Fibroblast of lung (primary cell): ENCODE measurements at regions not wholly inside any gene's neighbourhood (a gene's known extent, or its start where the extent isn't known, plus 50 kb on each side); places are given as distances from the start of the nearest gene placed in this dataset.

Experiments used
- DNase-seq, 2 donors: peaks; one replicate each; pipeline versions ENCODE4 v3.0.0 to v3.0.0-alpha.2; 2010; ENCODE audit warnings: low read depth in 2 of 2
- H2AFZ ChIP-seq: 2 replicates; pipeline ENCODE4 v1.5.1; 2012; ENCODE audit warnings: low read length, control low read depth, inconsistent platforms
- H3K27ac ChIP-seq: 2 replicates; pipeline ENCODE4 v1.5.1; 2011; ENCODE audit warnings: low read length, control low read depth; ENCODE audit not compliant: insufficient read depth
- H3K27me3 ChIP-seq: 2 replicates; pipeline ENCODE4 v1.5.1; 2011; ENCODE audit warnings: mild to moderate bottlenecking, low read length; ENCODE audit not compliant: control insufficient read depth, insufficient read depth
- H3K36me3 ChIP-seq: 2 replicates; pipeline ENCODE4 v1.5.1; 2011; ENCODE audit warnings: low read length; ENCODE audit not compliant: control insufficient read depth, insufficient read depth
- H3K4me1 ChIP-seq: 2 replicates; pipeline ENCODE4 v1.5.1; 2011; ENCODE audit warnings: low read length; ENCODE audit not compliant: control insufficient read depth, insufficient read depth; ENCODE audit errors: extremely low read depth
- H3K4me2 ChIP-seq: 2 replicates; pipeline ENCODE4 v1.5.1; 2011; ENCODE audit warnings: low read length, control low read depth; ENCODE audit not compliant: insufficient read depth; ENCODE audit errors: extremely low read depth
- H3K4me3 ChIP-seq, 4 experiments: fragments of 200-600 bp in 1 of 4; sonication (generic) in 1 of 4; replicated peaks in 1 of 4; 2 replicates each; pipeline ENCODE4 v1.5.1; 2011 to 2016; ENCODE audit warnings: low read length in 4 of 4, low read depth in 3 of 4, mild to moderate bottlenecking in 3 of 4, control low read depth in 2 of 4, inconsistent platforms in 1 of 4, mixed read lengths in 1 of 4; ENCODE audit not compliant: insufficient read depth in 1 of 4; ENCODE audit errors: control extremely low read depth in 1 of 4
- H3K79me2 ChIP-seq: 2 replicates; pipeline ENCODE4 v1.5.1; 2012; ENCODE audit warnings: mild to moderate bottlenecking, low read length, inconsistent platforms; ENCODE audit not compliant: control insufficient read depth, insufficient read depth
- H3K9ac ChIP-seq: 2 replicates; pipeline ENCODE4 v1.5.1; 2011; ENCODE audit warnings: mild to moderate bottlenecking, low read length, control low read depth; ENCODE audit not compliant: insufficient read depth
- H3K9me3 ChIP-seq: 2 replicates; pipeline ENCODE4 v1.5.1; 2012; ENCODE audit warnings: low read depth, low read length; ENCODE audit not compliant: control insufficient read depth, insufficient read depth
- H4K20me1 ChIP-seq: 2 replicates; pipeline ENCODE4 v1.5.1; 2011; ENCODE audit warnings: low read length; ENCODE audit not compliant: control insufficient read depth, insufficient read depth; ENCODE audit errors: extremely low read depth
- EZH2 ChIP-seq: IDR thresholded peaks from 2 replicates; pipeline ENCODE4 v1.5.1; 2012; ENCODE audit warnings: low read length, control low read depth, mild to moderate bottlenecking; ENCODE audit errors: missing control alignments
- TF ChIP-seq, protein P1 (sequence below), 2 donors: IDR thresholded peaks in 1 of 2; conservative IDR thresholded peaks in 1 of 2; 1 replicate in 1 of 2; 2 replicates in 1 of 2; pipeline ENCODE4 v1.5.1; 2011 to 2012; ENCODE audit warnings: low read length in 2 of 2, control low read depth in 1 of 2, inconsistent platforms in 1 of 2, low read depth in 1 of 2, mild to moderate bottlenecking in 1 of 2

- no peak overlapping the region for H3K4me2 ChIP-seq
- H3K27me3 ChIP-seq, result no peaks in the 10 kb centered on the region
- no peak overlapping the region for H3K27ac ChIP-seq
- H3K9ac ChIP-seq, result no peak overlapping the region
- no peaks in the 10 kb centered on the region for H3K9me3 ChIP-seq
- no peaks in the 10 kb centered on the region for H3K4me1 ChIP-seq
- H2AFZ ChIP-seq, result no peak overlapping the region
- no peak overlapping the region for H3K4me3 ChIP-seq
- H4K20me1 ChIP-seq, result no peaks in the 10 kb centered on the region
- TF ChIP-seq, protein P1, sequence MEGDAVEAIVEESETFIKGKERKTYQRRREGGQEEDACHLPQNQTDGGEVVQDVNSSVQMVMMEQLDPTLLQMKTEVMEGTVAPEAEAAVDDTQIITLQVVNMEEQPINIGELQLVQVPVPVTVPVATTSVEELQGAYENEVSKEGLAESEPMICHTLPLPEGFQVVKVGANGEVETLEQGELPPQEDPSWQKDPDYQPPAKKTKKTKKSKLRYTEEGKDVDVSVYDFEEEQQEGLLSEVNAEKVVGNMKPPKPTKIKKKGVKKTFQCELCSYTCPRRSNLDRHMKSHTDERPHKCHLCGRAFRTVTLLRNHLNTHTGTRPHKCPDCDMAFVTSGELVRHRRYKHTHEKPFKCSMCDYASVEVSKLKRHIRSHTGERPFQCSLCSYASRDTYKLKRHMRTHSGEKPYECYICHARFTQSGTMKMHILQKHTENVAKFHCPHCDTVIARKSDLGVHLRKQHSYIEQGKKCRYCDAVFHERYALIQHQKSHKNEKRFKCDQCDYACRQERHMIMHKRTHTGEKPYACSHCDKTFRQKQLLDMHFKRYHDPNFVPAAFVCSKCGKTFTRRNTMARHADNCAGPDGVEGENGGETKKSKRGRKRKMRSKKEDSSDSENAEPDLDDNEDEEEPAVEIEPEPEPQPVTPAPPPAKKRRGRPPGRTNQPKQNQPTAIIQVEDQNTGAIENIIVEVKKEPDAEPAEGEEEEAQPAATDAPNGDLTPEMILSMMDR (conservative IDR thresholded peaks at IDR 0.05 in 1 of 2, IDR thresholded peaks at IDR 0.05 in 1 of 2; ENCODE audit: low read depth in 1 of 2, low read length in 2 of 2), result no peak
- no peak for TF ChIP-seq EZH2
- no peaks in the 10 kb centered on the region for H3K36me3 ChIP-seq
- DNase-seq, result no peak
- no peaks in the 10 kb centered on the region for H3K79me2 ChIP-seq
Observed at GRCh38 chr1:222413436-222413835, 134.5 kb downstream of the HHIPL2 start.

GRCh38 chr1:222404710-222405109, 143.2 kb downstream of the HHIPL2 start:
- TF ChIP-seq EZH2, result no peak
- TF ChIP-seq, protein P1 (conservative IDR thresholded peaks at IDR 0.05 in 1 of 2, IDR thresholded peaks at IDR 0.05 in 1 of 2; ENCODE audit: low read depth in 1 of 2, low read length in 2 of 2), result no peak
- H3K9ac ChIP-seq, result no peak overlapping the region
- no peak overlapping the region for H3K27ac ChIP-seq
- no peaks in the 10 kb centered on the region for H3K36me3 ChIP-seq
- no peak overlapping the region for H3K4me3 ChIP-seq
- H4K20me1 ChIP-seq, result no peaks in the 10 kb centered on the region
- no peak for DNase-seq
- H2AFZ ChIP-seq, result no peak overlapping the region
- no peaks in the 10 kb centered on the region for H3K79me2 ChIP-seq
- H3K27me3 ChIP-seq, result peaks cover 4% of the 10 kb centered on the region
- no peaks in the 10 kb centered on the region for H3K9me3 ChIP-seq
- H3K4me2 ChIP-seq, result no peak overlapping the region
- H3K4me1 ChIP-seq, result no peaks in the 10 kb centered on the region

GRCh38 chr1:222399197-222399596, 148.7 kb downstream of the HHIPL2 start:
- no peaks in the 10 kb centered on the region for H3K9me3 ChIP-seq
- H4K20me1 ChIP-seq, result no peaks in the 10 kb centered on the region
- no peaks in the 10 kb centered on the region for H3K36me3 ChIP-seq
- no peak for DNase-seq
- no peaks in the 10 kb centered on the region for H3K4me1 ChIP-seq
- no peak overlapping the region for H2AFZ ChIP-seq
- no peaks in the 10 kb centered on the region for H3K79me2 ChIP-seq
- H3K9ac ChIP-seq, result no peak overlapping the region
- no peak overlapping the region for H3K4me3 ChIP-seq
- no peak overlapping the region for H3K27ac ChIP-seq
- peaks cover 4% of the 10 kb centered on the region for H3K27me3 ChIP-seq
- H3K4me2 ChIP-seq, result no peak overlapping the region
- TF ChIP-seq, protein P1 (conservative IDR thresholded peaks at IDR 0.05 in 1 of 2, IDR thresholded peaks at IDR 0.05 in 1 of 2; ENCODE audit: low read depth in 1 of 2, low read length in 2 of 2), result no peak
- no peak for TF ChIP-seq EZH2
